Effector memory CD4-positive, alpha-beta T cell (primary cell): ENCODE measurements at regions not wholly inside any gene's neighbourhood (a gene's known extent, or its start where the extent isn't known, plus 50 kb on each side); places are given as distances from the start of the nearest gene placed in this dataset.

Experiments used
- DNase-seq, 3 donors: peaks; one replicate each; pipeline ENCODE4 v3.0.0-alpha.2; 2020
- H3K27ac ChIP-seq: 2 replicates; pipeline ENCODE4 v1.7.0; 2013; ENCODE audit warnings: mild to moderate bottlenecking, low read length, moderate library complexity; ENCODE audit not compliant: insufficient read depth, poor library complexity, severe bottlenecking
- H3K27me3 ChIP-seq: replicated peaks from 2 replicates; pipeline ENCODE4 v1.7.0; 2013; ENCODE audit warnings: mild to moderate bottlenecking, low read length; ENCODE audit not compliant: insufficient read depth, control insufficient read depth, poor library complexity, severe bottlenecking
- H3K36me3 ChIP-seq: 2 replicates; pipeline ENCODE4 v1.7.0; 2013; ENCODE audit warnings: mild to moderate bottlenecking, low read length, moderate library complexity; ENCODE audit not compliant: control insufficient read depth, insufficient read depth
- H3K4me1 ChIP-seq: 2 replicates; pipeline ENCODE4 v1.7.0; 2013; ENCODE audit warnings: low read length, mild to moderate bottlenecking; ENCODE audit not compliant: control insufficient read depth, insufficient read depth, poor library complexity, severe bottlenecking
- H3K4me3 ChIP-seq: 2 replicates; pipeline ENCODE4 v1.7.0; 2013; ENCODE audit warnings: low read length, low read depth, mild to moderate bottlenecking; ENCODE audit not compliant: insufficient read depth, poor library complexity, severe bottlenecking
- H3K9me3 ChIP-seq: 2 replicates; pipeline ENCODE4 v1.7.0; 2013; ENCODE audit warnings: mild to moderate bottlenecking, low read length, moderate library complexity; ENCODE audit not compliant: control insufficient read depth

- H3K27ac ChIP-seq: no peak overlapping the region
- no peaks in the 10 kb centered on the region for H3K27me3 ChIP-seq
- H3K9me3 ChIP-seq: no peaks in the 10 kb centered on the region
- H3K36me3 ChIP-seq: no peaks in the 10 kb centered on the region
- no peak for DNase-seq
- H3K4me3 ChIP-seq: no peak overlapping the region
- H3K4me1 ChIP-seq: peaks cover 38% of the 10 kb centered on the region
These were observed 64.6 kb downstream of the IER5 start for GRCh38 chr1:181152892-181153633.

GRCh38 chr1:181153634-181153961 lies 65.1 kb downstream of the IER5 start:
- no peak for DNase-seq
- Histone ChIP-seq H3K36me3 (no peaks in the 10 kb centered on the region), H3K27me3 (no peaks in the 10 kb centered on the region), H3K4me1 (peaks cover 37% of the 10 kb centered on the region), H3K9me3 (no peaks in the 10 kb centered on the region), H3K4me3 (no peak overlapping the region), H3K27ac (no peak overlapping the region)

GRCh38 chr1:181155339-181155738 lies 66.8 kb downstream of the IER5 start:
- Histone ChIP-seq H3K27me3 (no peaks in the 10 kb centered on the region), H3K27ac (no peak overlapping the region), H3K4me3 (no peak overlapping the region), H3K4me1 (peaks cover 35% of the 10 kb centered on the region), H3K9me3 (no peaks in the 10 kb centered on the region), H3K36me3 (no peaks in the 10 kb centered on the region)
- DNase-seq: no peak

- peak; percentile 40 to 47 (median 43) for DNase-seq
- Histone ChIP-seq H3K27ac (peak overlapping the region; percentile 44), H3K9me3 (peaks cover 8% of the 10 kb centered on the region), H3K4me3 (no peak overlapping the region), H3K4me1 (peaks cover 20% of the 10 kb centered on the region), H3K27me3 (no peaks in the 10 kb centered on the region), H3K36me3 (no peaks in the 10 kb centered on the region)
These were observed 71.1 kb downstream of the IER5 start for GRCh38 chr1:181159451-181160140.

GRCh38 chr1:181160322-181160721 lies 71.8 kb downstream of the IER5 start:
- Histone ChIP-seq H3K36me3 (no peaks in the 10 kb centered on the region), H3K4me3 (no peak overlapping the region), H3K4me1 (peaks cover 20% of the 10 kb centered on the region), H3K27me3 (no peaks in the 10 kb centered on the region), H3K9me3 (peaks cover 8% of the 10 kb centered on the region), H3K27ac (peak overlapping the region; percentile 44)
- no peak for DNase-seq

- H3K27ac ChIP-seq: no peak overlapping the region
- no peaks in the 10 kb centered on the region for H3K36me3 ChIP-seq
- no peaks in the 10 kb centered on the region for H3K27me3 ChIP-seq
- H3K4me3 ChIP-seq: no peak overlapping the region
- H3K4me1 ChIP-seq: peaks cover 20% of the 10 kb centered on the region
- H3K9me3 ChIP-seq: peaks cover 8% of the 10 kb centered on the region
- no peak for DNase-seq
These were observed 72.7 kb downstream of the IER5 start for GRCh38 chr1:181160998-181161870.

- peaks cover 8% of the 10 kb centered on the region for H3K9me3 ChIP-seq
- no peaks in the 10 kb centered on the region for H3K27me3 ChIP-seq
- DNase-seq: no peak
- no peaks in the 10 kb centered on the region for H3K36me3 ChIP-seq
- peaks cover 14% of the 10 kb centered on the region for H3K4me1 ChIP-seq
- H3K27ac ChIP-seq: no peak overlapping the region
- no peak overlapping the region for H3K4me3 ChIP-seq
These were observed 75.2 kb downstream of the IER5 start for GRCh38 chr1:181163662-181164061.

- Histone ChIP-seq H3K9me3 (peaks cover 8% of the 10 kb centered on the region), H3K36me3 (no peaks in the 10 kb centered on the region), H3K4me3 (no peak overlapping the region), H3K27ac (no peak overlapping the region), H3K4me1 (no peaks in the 10 kb centered on the region), H3K27me3 (no peaks in the 10 kb centered on the region)
- DNase-seq: peak; percentile 38 to 57 (median 44)
These were observed 78.1 kb downstream of the IER5 start for GRCh38 chr1:181166377-181167196.

- Histone ChIP-seq H3K9me3 (no peaks in the 10 kb centered on the region), H3K4me1 (no peaks in the 10 kb centered on the region), H3K4me3 (no peak overlapping the region), H3K27ac (no peak overlapping the region), H3K27me3 (no peaks in the 10 kb centered on the region), H3K36me3 (no peaks in the 10 kb centered on the region)
- DNase-seq: no peak
These were observed 80.9 kb downstream of the IER5 start for GRCh38 chr1:181169281-181169865.
